ENCODE measurements at regions not wholly inside any gene's neighbourhood (a gene's known extent, or its start where the extent isn't known, plus 50 kb on each side); places are given as distances from the start of the nearest gene placed in this dataset.
A peak's percentile ranks its signal among the peaks of the same experiment; 100 is the strongest.

GRCh38 chr3:144953959-144954358, 982.3 kb downstream of the DIPK2A start:
- H3K9me2 ChIP-seq (ENCODE audit: insufficient read depth) = peaks cover 9% of the 10 kb centered on the region; the same call in 1 of the 2 replicates
- no peak for ATAC-seq
- peaks cover 10% of the 10 kb centered on the region; the same call in 2 of the 3 replicates for H3K9me3 Mint-ChIP-seq

DNA sequence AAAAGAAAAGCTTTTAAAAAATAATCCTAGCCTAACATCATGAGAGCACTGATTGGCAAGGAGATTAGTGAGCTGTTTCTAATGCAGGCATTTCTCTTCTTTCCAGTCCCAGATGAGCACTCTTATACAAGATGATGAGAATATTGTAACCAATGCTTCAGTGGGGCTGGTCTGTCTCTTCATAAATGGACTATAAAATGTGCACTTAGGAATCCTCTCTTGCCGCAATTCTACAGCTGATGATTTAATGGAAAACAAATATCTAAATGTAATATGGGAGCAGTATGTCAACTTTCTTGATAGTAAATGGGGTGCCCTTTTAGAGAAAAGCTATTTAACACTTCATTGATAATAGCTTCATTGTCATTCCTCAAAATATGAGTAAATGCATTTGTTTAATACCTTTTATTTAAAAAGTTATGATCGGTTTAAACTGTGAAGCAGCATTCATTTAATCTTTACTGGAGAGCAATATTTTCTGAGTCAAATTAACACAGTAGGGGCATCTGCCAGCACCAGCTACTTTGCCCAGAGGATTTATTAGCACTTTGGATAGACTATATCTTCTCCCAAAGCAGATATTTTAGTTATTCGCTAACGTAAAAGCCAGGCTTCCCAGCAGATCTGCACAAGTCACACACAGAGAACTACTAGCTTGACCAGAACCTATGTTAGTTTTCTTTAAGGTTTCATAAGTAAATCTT, 985.9 kb downstream of the DIPK2A start:
- Mint-ChIP-seq H3K27me3 (ENCODE audit: insufficient read depth, low read depth, poor library complexity) (no peaks in the 10 kb centered on the region), H3K4me3 (no peak overlapping the region), H3K36me3 (ENCODE audit: low read depth) (peaks cover 6% of the 10 kb centered on the region; the same call in 1 of the 3 replicates), H3K27ac (no peak overlapping the region), H3K9me3 (peaks cover 4% of the 10 kb centered on the region; the same call in 1 of the 3 replicates), H3K4me1 (peaks cover 5% of the 10 kb centered on the region; the same call in 2 of the 3 replicates)
- no peaks in the 10 kb centered on the region for H4K20me1 ChIP-seq (replicated peaks; ENCODE audit: insufficient read depth)
- DNase-seq (ENCODE audit: low spot score) (no peak), ATAC-seq (no peak)
- H3K4me2 ChIP-seq = no peak overlapping the region
- H3K36me3 ChIP-seq (ENCODE audit: insufficient read depth) = no peaks in the 10 kb centered on the region
- peaks cover 5% of the 10 kb centered on the region; the same call in 1 of the 2 replicates for H3K4me1 ChIP-seq (ENCODE audit: insufficient read depth)
- H3K27me3 ChIP-seq (ENCODE audit: insufficient read depth) = no peaks in the 10 kb centered on the region
- H3K79me2 ChIP-seq (replicated peaks; ENCODE audit: insufficient read depth) = no peaks in the 10 kb centered on the region
- H3K9me2 ChIP-seq (ENCODE audit: insufficient read depth) = peaks cover 6% of the 10 kb centered on the region; the same call in 1 of the 2 replicates
- H3K27ac ChIP-seq (ENCODE audit: low read depth) = no peak overlapping the region
- no peaks in the 10 kb centered on the region for H3F3A ChIP-seq (replicated peaks; ENCODE audit: low read depth)
- H2AFZ ChIP-seq = 0 out of 2 replicates have a peak overlapping the region, but pooled peaks have one; percentile 23
- H3K4me3 ChIP-seq = no peak overlapping the region
- no peak for TF ChIP-seq POLR2AphosphoS5 (IDR thresholded peaks at IDR 0.05; ENCODE audit: low read depth)
- no peak for TF ChIP-seq CREB1 (CRISPR knock-in tag; IDR thresholded peaks at IDR 0.05; ENCODE audit: low read depth)
- no peak for TF ChIP-seq ZNF462 (CRISPR knock-in tag; IDR thresholded peaks at IDR 0.05)
- no peak for TF ChIP-seq REST (IDR thresholded peaks at IDR 0.05; ENCODE audit: unreplicated experiment)
- no peak for TF ChIP-seq STAT1 (IDR thresholded peaks at IDR 0.05; ENCODE audit: unreplicated experiment)
- TF ChIP-seq ZNF331 (CRISPR knock-in tag; IDR thresholded peaks at IDR 0.05; ENCODE audit: low read depth) = no peak
- no peak for TF ChIP-seq EZH2phosphoT487 (IDR thresholded peaks at IDR 0.05; ENCODE audit: unreplicated experiment)
- no peak for TF ChIP-seq JUNB (IDR thresholded peaks at IDR 0.05; ENCODE audit: unreplicated experiment)
- TF ChIP-seq ETS1 (IDR thresholded peaks at IDR 0.05) = no peak
- TF ChIP-seq NANOG (IDR thresholded peaks at IDR 0.05; ENCODE audit: borderline replicate concordance) = no peak

More at GRCh38 chr3:144953959-144954358, 982.3 kb downstream of the DIPK2A start:
- peaks cover 5% of the 10 kb centered on the region; the same call in 1 of the 2 replicates for H3K4me1 ChIP-seq (ENCODE audit: insufficient read depth)
- no peaks in the 10 kb centered on the region for H3K36me3 ChIP-seq (ENCODE audit: insufficient read depth)
- Mint-ChIP-seq H3K27me3 (ENCODE audit: insufficient read depth, low read depth, poor library complexity) (no peaks in the 10 kb centered on the region), H3K36me3 (ENCODE audit: low read depth) (peaks cover 8% of the 10 kb centered on the region; the same call in 1 of the 3 replicates), H3K27ac (no peak overlapping the region), H3K4me1 (peaks cover 5% of the 10 kb centered on the region; the same call in 2 of the 3 replicates), H3K4me3 (no peak overlapping the region)
- no peaks in the 10 kb centered on the region for H4K20me1 ChIP-seq (replicated peaks; ENCODE audit: insufficient read depth)
- H3F3A ChIP-seq (replicated peaks; ENCODE audit: low read depth) = no peaks in the 10 kb centered on the region
- DNase-seq (ENCODE audit: low spot score) = no peak
- H3K4me3 ChIP-seq = 0 out of 2 replicates have a peak overlapping the region, but pooled peaks have one; percentile 18
- no peak overlapping the region for H3K27ac ChIP-seq (ENCODE audit: low read depth)
- no peaks in the 10 kb centered on the region for H3K79me2 ChIP-seq (replicated peaks; ENCODE audit: insufficient read depth)
- no peak overlapping the region for H2AFZ ChIP-seq
- peak overlapping the region; percentile 39; the same call in 1 of the 2 replicates for H3K4me2 ChIP-seq
- no peak for TF ChIP-seq EZH2 (IDR thresholded peaks at IDR 0.05; ENCODE audit: low read depth, unreplicated experiment)
- no peaks in the 10 kb centered on the region for H3K27me3 ChIP-seq (ENCODE audit: insufficient read depth)
